ENCODE measurements at regions not wholly inside any gene's neighbourhood (a gene's known extent, or its start where the extent isn't known, plus 50 kb on each side); places are given as distances from the start of the nearest gene placed in this dataset.

GRCh38 chr7:8932751-8933150, 499.3 kb downstream of the NXPH1 start:
- TF ChIP-seq EP300 (IDR thresholded peaks at IDR 0.05) (no peak), POLR2A (IDR thresholded peaks at IDR 0.05) (no peak), CTCF (IDR thresholded peaks at IDR 0.05) (no peak)

Measured in sigmoid colon (tissue), 4 donors.